ENCODE measurements at regions not wholly inside any gene's neighbourhood (a gene's known extent, or its start where the extent isn't known, plus 50 kb on each side); places are given as distances from the start of the nearest gene placed in this dataset.

DNA sequence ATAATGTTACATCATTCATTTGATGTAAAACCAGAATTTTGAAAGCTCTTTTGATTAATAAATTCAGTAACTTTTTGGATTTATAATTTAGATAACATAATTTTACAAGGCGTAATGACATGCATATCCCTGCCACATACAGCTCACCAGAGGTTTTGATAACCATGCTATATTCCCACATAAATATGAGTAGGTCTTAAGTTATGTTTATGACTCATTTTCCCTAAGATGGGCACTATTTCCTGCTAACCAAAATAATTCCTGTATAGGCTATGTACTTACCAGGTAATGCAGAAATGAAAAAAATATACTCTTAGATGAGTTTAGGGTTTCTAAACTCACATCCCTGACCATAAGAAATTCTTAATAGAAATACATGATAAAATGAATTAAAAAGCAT, 93.9 kb upstream of the EDIL3 start:
- TF ChIP-seq, protein P1, sequence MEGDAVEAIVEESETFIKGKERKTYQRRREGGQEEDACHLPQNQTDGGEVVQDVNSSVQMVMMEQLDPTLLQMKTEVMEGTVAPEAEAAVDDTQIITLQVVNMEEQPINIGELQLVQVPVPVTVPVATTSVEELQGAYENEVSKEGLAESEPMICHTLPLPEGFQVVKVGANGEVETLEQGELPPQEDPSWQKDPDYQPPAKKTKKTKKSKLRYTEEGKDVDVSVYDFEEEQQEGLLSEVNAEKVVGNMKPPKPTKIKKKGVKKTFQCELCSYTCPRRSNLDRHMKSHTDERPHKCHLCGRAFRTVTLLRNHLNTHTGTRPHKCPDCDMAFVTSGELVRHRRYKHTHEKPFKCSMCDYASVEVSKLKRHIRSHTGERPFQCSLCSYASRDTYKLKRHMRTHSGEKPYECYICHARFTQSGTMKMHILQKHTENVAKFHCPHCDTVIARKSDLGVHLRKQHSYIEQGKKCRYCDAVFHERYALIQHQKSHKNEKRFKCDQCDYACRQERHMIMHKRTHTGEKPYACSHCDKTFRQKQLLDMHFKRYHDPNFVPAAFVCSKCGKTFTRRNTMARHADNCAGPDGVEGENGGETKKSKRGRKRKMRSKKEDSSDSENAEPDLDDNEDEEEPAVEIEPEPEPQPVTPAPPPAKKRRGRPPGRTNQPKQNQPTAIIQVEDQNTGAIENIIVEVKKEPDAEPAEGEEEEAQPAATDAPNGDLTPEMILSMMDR (IDR thresholded peaks at IDR 0.05; ENCODE audit: insufficient read depth, low read depth, low read length), result no peak
- no peak for TF ChIP-seq EZH2 (IDR thresholded peaks at IDR 0.05; ENCODE audit: insufficient read depth, low read length)
